ENCODE measurements at regions not wholly inside any gene's neighbourhood (a gene's known extent, or its start where the extent isn't known, plus 50 kb on each side); places are given as distances from the start of the nearest gene placed in this dataset.
"Not testable (repeated sequence)": the region's sequence is repeated elsewhere in the genome, so short reads cannot be mapped to it uniquely, and the experiment has no call there.

DNA sequence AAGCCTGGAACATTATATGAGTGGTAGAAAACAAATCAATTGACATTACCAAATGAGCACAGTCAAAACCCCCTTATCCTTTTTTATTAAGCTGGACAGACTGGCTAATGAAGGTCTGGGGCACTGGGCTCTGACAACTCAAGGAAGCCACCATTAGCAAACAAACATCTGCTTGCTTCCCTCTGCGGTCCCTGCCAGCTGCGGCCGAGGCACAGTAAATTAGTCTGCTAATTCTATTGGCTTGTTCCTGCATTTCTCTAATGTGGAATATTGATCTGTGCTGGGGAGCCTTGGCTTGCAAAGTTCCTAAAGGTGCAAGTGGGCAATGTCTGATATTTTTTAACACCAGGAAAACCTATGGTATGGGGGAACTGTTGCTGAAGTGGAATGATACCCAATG, 300.3 kb downstream of the MTX2 start:
- no peak for DNase-seq (ENCODE audit: low read depth, low spot score)

DNA sequence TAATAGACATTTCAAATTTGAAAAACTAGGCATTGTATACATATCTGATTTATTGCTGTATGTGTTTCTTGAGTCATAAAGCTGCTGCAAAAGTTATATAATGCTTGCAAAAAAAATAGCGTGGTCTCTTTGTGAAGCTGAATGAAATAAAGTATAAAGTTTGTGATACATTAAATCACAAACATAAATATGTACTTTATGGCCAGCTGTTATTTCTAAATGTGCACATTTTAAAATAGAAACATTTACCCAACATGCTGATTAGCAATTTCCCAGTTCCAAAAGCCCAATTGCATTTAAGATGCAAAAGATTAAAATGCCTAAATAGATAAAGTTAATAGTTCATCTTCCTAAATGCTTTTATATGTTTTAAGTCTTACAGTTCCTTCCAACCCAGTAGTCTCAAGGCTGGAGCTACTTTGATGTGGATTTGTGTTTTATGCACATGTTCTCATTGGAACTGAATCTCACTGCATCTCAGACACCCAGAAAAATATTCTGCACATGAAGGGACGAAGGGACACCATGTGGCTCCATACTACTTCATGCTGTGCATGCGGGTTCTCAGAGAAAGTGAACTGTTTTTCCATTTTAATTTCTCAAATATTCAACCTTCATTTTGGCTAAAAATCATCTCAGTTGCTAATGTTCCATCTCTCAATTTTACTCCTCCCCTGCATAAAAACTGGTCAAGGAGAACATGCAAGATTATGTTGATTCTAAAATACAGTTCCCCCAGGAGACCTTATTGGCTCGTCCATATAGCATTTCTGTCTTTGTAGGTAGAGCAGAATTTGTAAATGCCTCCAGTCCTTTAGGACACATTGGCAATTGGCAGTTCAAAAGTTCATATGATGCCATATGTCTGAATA, 304.6 kb downstream of the MTX2 start:
- no peak for DNase-seq (ENCODE audit: low read depth, low spot score)

DNA sequence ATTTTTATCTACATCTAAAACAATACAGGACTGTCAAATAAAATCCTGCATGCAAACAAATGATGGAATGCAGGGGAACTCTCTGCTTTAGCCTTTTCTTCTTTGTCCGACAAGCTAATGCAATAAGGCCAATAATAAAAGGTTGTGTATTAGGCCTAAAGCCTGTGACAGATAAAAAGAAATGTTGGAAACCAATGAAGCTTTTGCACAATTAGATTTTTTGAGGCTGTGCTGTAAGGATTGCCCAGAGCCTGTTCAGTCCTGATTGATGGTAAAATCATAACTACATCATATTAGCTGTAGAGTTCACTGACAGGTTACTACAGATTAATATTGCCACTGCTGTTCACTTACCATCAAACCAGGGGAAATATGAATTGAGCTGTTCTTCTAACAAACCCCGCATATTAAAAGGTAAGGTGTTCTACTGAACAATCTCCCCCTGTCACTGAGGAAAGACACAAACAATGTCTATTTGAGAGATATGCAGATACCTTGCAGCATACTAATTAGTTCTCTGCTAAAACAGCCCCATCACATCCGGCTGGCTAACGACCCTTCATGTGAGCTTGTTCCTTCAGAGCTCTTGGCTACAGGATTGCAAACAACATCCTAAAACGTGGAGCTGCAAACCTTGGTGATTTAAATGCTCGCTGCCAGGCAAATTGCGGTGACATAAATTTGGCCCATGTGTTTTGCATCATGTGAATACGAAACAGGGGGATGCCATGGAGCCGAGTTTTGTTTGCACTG, 305.4 kb downstream of the MTX2 start:
- no peak for DNase-seq (ENCODE audit: low read depth, low spot score)

DNA sequence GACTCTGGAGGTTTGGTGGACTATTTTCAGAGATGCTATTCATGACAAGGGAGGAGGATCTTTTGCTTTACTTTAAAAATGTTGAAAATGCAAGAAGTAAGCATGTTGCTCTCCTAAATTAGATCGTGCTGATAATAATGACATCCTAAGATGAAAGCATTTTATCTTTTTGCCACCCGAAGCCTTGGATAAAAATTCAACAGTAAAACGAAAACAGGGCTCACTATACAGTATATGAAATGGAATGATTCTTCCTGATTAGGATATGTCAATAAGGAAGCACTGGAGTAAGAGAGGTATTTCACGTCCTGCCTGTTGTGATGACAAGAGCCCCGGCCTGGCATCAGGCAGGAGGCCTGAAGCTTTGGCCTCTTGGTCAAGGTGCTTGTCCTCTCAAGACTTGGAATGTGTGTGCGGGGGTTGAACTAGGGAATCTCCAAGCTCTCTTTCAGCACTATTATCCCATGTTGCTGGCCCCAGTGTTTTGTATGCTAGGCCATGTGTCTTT, 306.0 kb downstream of the MTX2 start:
- no peak for DNase-seq (ENCODE audit: low read depth, low spot score)

DNA sequence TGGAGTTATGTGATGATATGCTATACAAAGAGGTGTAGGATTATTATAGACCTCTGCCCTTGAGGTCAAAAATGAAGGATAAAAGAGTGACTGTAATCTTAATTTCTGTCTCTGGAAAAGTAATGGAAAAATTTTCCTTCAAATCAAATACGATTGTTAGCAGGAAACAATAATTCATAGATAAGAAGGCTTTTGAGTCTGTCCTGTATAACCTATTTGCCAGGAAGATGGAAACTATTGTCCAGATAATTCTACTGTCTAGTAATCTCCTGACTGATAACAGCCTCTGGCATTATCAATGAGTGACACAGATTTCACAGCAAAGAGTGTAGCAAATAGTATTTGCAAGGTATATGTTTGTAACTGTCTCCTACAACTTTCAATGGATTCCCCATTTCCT, 307.8 kb downstream of the MTX2 start:
- DNase-seq (ENCODE audit: low read depth, low spot score) = no peak

DNA sequence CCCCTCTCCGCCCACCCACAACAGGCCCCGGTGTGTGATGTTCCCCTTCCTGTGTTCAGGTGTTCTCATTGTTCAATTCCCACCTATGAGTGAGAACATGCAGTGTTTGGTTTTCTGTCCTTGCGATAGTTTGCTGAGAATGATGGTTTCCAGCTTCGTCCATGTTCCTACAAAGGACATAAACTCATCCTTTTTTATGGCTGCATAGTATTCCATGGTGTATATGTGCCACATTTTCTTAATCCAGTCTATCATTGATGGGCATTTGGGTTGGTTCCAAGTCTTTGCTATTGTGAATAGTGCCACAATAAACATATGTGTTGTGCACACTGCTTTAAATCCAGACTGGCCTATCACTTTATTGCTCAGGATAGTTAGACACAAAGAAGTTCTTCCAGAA, 309.1 kb downstream of the MTX2 start:
- not testable (repeated sequence) for DNase-seq (ENCODE audit: low read depth, low spot score)

DNA sequence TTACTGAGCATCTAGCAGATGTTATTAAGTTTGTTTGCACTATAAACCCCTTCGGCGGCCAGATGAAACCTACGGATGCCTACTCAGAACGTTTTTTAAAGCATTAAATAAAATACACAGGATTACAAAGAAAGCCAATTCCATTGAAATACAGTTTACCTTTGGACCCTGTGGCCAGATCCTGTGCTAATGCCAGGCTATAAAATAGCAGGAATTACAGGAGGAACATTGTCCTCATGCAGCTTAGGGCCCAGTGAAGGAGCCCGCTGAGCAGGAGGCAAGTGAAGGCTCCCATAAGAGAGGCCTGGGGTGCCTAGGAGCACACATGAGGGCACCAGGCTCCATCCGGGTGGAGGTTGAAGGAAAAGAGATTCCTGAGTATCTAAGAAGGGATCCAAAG, 310.4 kb downstream of the MTX2 start:
- no peak for DNase-seq (ENCODE audit: low read depth, low spot score)

DNA sequence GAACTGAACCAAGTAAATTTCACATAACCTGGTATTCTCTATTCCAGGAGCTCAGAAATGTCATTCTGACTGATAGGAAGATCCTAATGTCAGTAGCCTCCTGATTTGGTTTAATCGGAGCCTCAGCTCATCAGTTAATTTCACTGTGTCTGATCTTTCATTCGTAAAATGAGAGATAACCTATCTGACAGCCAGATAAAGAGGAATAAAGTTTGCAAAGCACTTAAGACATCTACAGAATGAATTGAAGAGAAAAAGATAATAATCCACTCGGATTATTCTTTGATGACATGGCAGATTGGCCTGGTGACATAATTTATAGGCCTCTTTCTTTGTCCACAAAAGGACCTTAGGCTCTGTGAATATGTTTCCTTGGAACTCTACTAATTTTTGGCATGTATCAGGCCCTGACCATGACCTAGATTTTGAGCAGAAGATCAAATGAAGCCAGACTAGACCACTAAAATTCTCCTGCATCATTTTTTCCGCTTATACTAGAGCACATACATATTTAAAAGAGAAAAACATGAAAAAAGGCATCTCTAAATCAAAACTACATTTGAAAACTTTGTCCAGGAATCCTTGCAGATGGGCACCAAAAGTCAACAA, 312.4 kb downstream of the MTX2 start:
- DNase-seq (ENCODE audit: low read depth, low spot score) = no peak

DNA sequence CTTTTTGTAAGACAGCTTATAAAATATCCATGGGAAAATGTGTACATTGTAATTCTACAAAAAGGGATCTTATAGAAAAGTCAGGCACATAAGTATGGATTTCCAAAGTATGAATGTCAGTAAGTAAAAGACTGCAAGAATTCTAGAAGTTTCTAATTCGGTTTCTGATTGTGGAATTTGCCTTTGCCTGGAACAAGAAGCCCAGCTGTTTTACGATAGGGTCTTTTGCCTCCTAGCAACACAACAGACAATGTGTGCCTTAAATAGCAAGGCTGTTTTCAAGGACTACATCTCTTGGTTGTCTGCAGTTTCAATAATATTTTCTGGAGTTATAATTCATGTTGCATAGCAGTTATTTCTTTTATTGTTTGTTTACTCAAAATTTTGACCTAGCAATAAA, 312.9 kb downstream of the MTX2 start:
- no peak for DNase-seq (ENCODE audit: low read depth, low spot score)

DNA sequence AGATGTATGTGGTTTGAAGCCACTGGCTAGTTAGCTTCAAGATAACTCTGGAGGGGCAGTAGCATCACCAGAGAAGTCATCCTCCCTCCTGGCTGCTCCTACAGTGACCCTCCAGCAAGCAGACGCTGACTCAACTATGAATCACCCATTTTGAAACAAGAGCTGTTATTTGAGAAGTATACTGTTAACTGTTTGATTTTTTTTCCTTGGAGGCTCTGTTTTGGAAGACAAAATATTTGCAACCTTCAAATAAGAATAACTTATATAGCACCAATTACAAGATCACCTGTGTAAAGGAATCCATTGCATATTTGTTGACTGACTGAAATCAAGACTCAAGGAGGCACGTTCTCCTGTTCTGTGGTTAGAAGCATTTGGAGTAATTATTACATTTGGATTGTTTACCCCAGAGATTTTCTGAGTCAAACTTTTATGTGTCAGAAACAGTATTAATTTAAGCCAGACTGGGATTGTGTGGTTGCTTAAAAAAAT, 313.8 kb downstream of the MTX2 start:
- DNase-seq (ENCODE audit: low read depth, low spot score) = peak; percentile 89

DNA sequence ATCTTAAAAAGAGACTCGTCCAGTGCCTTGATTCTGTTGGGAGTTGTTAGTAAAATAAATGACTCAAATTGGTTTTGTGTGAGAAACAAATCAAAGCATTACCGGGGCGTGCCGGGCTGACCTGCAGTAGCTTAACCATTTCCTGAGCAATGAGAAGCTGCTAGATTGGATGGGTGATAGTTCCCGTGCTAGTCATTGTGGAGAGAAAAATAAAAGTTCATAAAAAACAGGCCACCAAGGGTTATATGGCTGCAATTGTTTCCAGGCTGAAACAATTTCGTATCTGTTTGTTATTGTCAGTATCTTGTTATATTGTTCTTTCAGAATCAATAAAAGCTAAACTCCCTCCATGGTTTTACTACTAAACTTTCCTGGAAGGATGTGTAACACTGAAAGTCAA, 314.4 kb downstream of the MTX2 start:
- peak; percentile 41 for DNase-seq (ENCODE audit: low read depth, low spot score)

DNA sequence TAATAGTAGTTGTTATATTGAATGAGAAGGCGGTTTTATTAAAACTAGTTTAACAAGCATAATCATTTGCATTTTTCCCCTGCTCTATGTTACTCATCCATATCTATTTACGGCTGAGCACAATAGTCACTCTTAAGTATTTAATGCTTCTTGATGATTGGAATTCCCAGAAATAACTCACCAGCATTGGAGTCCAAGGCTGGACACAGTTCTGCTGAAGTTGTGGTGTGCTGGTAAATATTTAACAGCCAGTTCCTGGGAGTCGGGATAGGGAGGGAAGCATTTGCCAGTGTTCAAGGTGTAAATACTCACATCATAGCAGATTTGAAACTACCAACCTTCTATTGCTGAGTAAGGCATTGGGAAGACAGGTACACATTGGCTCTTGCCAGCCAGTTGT, 315.1 kb downstream of the MTX2 start:
- DNase-seq (ENCODE audit: low read depth, low spot score) = peak; percentile 46

DNA sequence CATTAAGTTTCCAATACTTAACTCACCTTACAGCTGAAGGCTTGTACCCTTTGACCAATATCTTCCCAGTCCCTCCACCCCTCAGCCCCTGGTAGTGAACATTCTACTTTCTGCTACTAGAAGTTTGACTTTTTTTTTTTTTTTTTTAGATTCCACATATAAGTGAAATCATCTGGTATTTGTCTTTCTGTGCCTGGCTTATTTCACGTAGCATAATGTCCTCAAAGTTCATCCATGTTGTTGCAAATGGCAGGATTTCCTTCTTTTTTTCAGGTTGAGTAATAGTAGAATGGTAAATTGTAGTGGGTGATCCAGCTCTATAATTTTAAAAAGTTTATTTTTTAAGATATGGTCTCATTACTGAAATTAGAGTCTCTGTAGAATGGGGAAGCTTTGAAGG, 316.0 kb downstream of the MTX2 start:
- DNase-seq (ENCODE audit: low read depth, low spot score) = no peak

DNA sequence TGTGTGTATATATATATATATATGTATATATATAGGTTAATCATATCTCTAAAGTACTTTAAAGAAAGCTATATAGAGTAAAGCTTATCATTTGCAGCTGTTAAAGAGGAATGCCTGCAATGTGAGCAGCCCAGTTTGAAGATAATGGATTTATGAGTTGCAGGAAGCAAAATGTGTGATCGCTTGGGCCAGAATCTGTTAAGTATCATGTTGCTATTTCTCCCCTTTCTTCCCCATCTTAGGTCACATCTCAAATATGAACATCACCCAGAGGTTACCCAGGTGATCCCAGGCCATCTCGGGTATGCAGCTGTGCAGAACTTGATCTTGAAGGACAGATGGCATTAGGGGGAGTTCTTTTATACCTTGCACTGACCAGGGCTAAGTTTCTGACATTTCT, 316.5 kb downstream of the MTX2 start:
- DNase-seq (ENCODE audit: low read depth, low spot score) = no peak

DNA sequence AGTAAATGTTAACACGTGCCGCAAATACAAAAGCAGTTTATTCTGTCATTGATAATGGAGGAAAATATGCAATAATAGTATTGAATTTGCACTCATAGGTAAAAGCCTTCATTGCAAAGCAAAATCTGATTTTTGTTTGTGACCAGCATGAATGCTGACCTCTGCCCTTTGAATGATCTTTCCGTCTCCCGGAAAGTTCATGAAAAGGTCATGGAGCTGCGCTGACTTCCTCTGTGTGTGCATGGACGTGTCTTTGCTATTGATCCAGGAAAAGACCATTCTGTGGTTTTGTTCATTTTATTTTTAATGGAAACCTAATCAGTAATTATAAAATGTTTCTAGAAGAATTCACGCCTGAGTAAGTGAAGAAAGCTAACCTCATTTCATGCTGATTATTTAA, 320.0 kb downstream of the MTX2 start:
- DNase-seq (ENCODE audit: low read depth, low spot score) = no peak

DNA sequence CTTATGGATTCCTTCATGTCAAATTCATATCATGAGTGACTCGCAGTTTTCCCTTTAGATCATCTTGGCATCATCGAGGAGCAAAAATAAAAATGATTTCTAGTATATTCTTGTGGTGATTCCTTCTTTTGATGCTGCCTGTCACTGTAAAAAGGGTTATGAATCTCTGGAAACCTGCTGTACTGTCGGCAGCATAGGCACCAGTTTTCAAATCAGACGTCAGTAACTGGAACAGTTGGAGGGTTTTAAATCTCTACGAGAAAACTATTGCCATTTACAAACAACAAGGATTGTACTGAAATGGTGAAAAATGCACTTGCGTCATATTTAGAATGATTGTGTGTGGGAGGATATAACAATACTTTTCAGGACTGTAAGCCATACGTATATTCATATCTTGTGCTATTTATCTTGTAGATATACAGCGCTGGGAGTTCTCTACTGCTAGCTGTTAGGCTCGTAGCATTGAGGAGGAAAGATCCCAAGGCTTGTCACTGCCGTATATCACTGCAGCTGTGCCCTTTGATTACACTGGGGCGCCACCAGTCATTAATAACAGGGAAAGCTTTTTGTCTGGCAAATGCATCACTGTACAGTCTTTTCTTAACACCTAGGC, 320.7 kb downstream of the MTX2 start:
- DNase-seq (ENCODE audit: low read depth, low spot score) = no peak

DNA sequence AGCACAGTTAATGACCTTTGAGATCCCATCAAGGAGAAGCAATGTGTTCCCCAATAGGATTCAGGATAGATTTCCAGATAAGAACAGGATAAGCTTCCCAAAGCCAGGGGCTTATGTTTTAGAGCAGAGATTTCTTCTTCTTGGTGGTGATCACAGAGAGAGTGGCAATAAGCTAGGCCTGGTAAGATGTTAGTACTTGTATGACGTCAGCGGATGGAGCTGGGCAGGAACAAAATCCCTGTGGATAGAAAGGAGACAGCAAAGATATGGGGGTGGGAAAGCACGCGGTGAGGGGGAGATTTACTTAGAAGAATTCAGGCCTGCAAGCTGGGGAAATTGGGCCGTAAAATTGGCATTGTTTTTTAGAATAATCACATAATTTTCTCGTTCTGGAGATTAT, 323.0 kb downstream of the MTX2 start:
- DNase-seq (ENCODE audit: low read depth, low spot score) = no peak

DNA sequence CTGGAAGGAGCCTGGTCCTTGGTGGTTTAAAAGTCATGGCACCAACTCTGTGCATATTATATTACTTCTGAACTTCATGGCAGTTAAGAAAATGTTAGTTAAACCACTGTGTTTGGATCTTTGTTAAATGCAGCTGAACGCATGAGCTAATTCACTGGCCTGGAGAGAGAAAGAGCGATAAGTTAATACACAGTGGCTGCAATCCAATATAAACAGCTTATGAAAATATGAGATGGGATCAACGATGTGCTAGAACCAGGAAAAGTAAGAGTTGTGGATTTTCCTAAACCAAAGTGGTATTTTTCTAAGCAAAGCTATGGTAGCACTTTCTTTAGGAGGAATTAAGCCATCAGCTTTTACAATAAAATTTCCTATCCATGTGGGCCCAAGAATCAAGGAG, 326.7 kb downstream of the MTX2 start:
- peak; percentile 20 for DNase-seq (ENCODE audit: low read depth, low spot score)

DNA sequence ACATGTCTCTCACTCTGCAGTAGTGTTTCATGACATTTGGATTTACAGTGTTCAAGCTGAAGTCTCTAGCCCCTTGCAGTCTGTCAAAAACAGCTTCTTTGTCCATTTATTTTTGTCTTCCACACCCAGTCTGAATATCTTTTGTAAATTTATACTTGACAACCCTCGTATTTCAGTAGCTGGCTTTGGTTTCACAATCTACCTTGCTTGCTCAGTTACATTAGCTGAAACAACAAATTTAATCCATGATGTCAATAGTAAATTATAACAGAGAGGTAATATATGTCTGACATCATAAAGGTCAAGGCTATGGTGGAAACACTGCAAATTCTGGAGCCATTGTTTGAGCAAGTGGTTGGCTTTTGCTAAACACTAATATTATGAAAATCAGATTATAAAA, 328.7 kb downstream of the MTX2 start:
- DNase-seq (ENCODE audit: low read depth, low spot score) = no peak

DNA sequence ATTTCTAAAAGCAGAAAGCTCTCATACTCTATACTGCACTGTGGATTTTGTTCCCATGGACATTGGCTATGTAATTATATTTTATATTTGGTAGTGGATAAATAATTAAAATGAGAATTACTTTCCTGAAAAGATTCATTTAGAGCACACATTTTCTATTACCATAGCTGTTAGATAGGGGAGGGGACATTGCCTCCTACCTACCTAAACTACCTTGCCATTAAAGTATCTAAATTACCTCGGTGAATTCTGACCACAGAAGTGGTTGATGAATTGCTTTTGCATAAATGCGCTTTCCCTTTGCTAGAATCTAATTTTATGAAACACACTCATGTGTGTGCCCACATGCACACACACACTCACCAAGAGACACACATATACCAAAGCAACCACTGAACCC, 329.1 kb downstream of the MTX2 start:
- DNase-seq (ENCODE audit: low read depth, low spot score) = no peak

DNA sequence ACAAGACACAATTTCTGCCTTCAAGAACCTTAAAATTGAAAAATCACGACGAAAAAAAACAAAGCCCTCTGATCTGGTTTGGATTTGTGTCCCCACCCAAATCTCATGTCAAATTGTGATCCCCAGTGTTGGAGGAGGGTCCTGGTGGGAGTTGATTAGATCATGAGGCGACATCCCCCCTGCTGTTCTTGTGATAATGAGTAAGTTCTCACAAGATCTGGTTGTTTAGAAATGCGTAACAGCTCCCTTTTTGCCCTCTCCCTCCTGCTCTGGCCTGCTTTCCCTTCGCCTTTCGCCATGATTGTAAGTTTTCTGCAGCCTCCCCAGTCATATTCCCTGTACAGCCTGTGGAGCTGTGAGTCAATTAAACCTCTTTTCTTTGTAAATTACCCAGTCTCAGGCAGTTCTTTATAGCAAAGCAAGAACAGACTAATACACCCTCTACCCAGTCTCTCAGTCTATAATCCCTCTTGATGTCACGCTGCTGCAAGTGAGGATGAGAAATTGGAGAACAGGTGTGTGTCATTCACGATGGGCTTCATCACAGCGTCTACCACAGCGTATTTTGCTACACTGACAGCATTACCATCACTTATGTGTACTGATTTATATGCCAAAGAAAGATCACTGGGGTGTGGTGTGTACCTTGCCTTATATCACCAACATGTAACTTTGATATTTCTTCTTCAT, 330.7 kb downstream of the MTX2 start:
- DNase-seq (ENCODE audit: low read depth, low spot score) = no peak

All from astrocyte of the hippocampus (primary cell).